ENCODE measurements at regions not wholly inside any gene's neighbourhood (a gene's known extent, or its start where the extent isn't known, plus 50 kb on each side); places are given as distances from the start of the nearest gene placed in this dataset.

- H3K9me3 ChIP-seq: no peaks in the 10 kb centered on the region
- ATAC-seq: no peak
- H3K4me3 ChIP-seq: no peak overlapping the region
- TF ChIP-seq CTCF (IDR thresholded peaks at IDR 0.05) (no peak), EP300 (IDR thresholded peaks at IDR 0.05) (no peak), POLR2A (IDR thresholded peaks at IDR 0.05) (no peak), POLR2AphosphoS5 (IDR thresholded peaks at IDR 0.05) (no peak)
- H3K4me1 ChIP-seq: peaks cover 0 to 19% (median 0%) of the 10 kb centered on the region in 3 donors
- no peaks in the 10 kb centered on the region for H3K27me3 ChIP-seq
- no peaks in the 10 kb centered on the region for H3K36me3 ChIP-seq
- 89 to 96% methylated on average over 7 of the region's 7 CpGs for WGBS, 2 donors (ENCODE audit: low coverage in 1 of 2)
- no peak overlapping the region for H3K27ac ChIP-seq
Observed at GRCh38 chr10:2813693-2814092, 253.7 kb upstream of the PFKP start.

- no peaks in the 10 kb centered on the region for H3K27me3 ChIP-seq
- ATAC-seq: no peak
- no peaks in the 10 kb centered on the region for H3K9me3 ChIP-seq
- H3K4me3 ChIP-seq: no peak overlapping the region
- no peak overlapping the region for H3K27ac ChIP-seq
- no peaks in the 10 kb centered on the region for H3K36me3 ChIP-seq
- no peak for TF ChIP-seq POLR2AphosphoS5 (IDR thresholded peaks at IDR 0.05)
- no peak for TF ChIP-seq EP300 (IDR thresholded peaks at IDR 0.05)
- TF ChIP-seq CTCF (IDR thresholded peaks at IDR 0.05): no peak
- no peak for TF ChIP-seq POLR2A (IDR thresholded peaks at IDR 0.05)
- H3K4me1 ChIP-seq: peaks cover 0 to 15% (median 0%) of the 10 kb centered on the region in 3 donors
- 90 to 91% methylated on average over 5 to 7 of the region's 8 CpGs for WGBS, 2 donors (ENCODE audit: low coverage in 1 of 2)
Observed at GRCh38 chr10:2813286-2813685, 254.1 kb upstream of the PFKP start.

GRCh38 chr10:2812631-2813030, 254.7 kb upstream of the PFKP start:
- H3K4me1 ChIP-seq: peaks cover 0 to 9% (median 0%) of the 10 kb centered on the region in 3 donors
- 93 to 100% methylated on average over 3 of the region's 3 CpGs for WGBS, 2 donors (ENCODE audit: low coverage in 1 of 2)
- no peak for ATAC-seq
- H3K36me3 ChIP-seq: no peaks in the 10 kb centered on the region
- no peaks in the 10 kb centered on the region for H3K27me3 ChIP-seq
- no peak overlapping the region for H3K27ac ChIP-seq
- H3K4me3 ChIP-seq: no peak overlapping the region
- TF ChIP-seq POLR2AphosphoS5 (IDR thresholded peaks at IDR 0.05): no peak
- TF ChIP-seq EP300 (IDR thresholded peaks at IDR 0.05): no peak
- no peak for TF ChIP-seq CTCF (IDR thresholded peaks at IDR 0.05)
- no peak for TF ChIP-seq POLR2A (IDR thresholded peaks at IDR 0.05)
- no peaks in the 10 kb centered on the region for H3K9me3 ChIP-seq

- Histone ChIP-seq H3K27ac (no peak overlapping the region), H3K27me3 (peaks cover 11% of the 10 kb centered on the region), H3K4me3 (no peak overlapping the region), H3K36me3 (no peaks in the 10 kb centered on the region), H3K4me1 (no peaks in the 10 kb centered on the region), H3K9me3 (peaks cover 0 to 13% (median 0%) of the 10 kb centered on the region in 3 donors)
- TF ChIP-seq CTCF (IDR thresholded peaks at IDR 0.05) (no peak), POLR2AphosphoS5 (IDR thresholded peaks at IDR 0.05) (no peak), EP300 (IDR thresholded peaks at IDR 0.05) (no peak), POLR2A (IDR thresholded peaks at IDR 0.05) (no peak)
- WGBS, 2 donors (ENCODE audit: low coverage in 1 of 2): 50 to 72% methylated on average over 1 to 3 of the region's 5 CpGs
- no peak for ATAC-seq
Observed at GRCh38 chr10:2800178-2800577, 267.2 kb upstream of the PFKP start.

GRCh38 chr10:2798336-2799022, 268.9 kb upstream of the PFKP start:
- WGBS, 2 donors (ENCODE audit: low coverage in 1 of 2): 39 to 44% methylated on average over 3 to 4 of the region's 4 CpGs
- H3K4me1 ChIP-seq: no peaks in the 10 kb centered on the region
- peaks cover 0 to 13% (median 0%) of the 10 kb centered on the region in 3 donors for H3K9me3 ChIP-seq
- no peak overlapping the region for H3K27ac ChIP-seq
- peaks cover 11% of the 10 kb centered on the region for H3K27me3 ChIP-seq
- no peak for ATAC-seq
- TF ChIP-seq POLR2A (IDR thresholded peaks at IDR 0.05) (no peak), POLR2AphosphoS5 (IDR thresholded peaks at IDR 0.05) (no peak), CTCF (IDR thresholded peaks at IDR 0.05) (no peak), EP300 (IDR thresholded peaks at IDR 0.05) (no peak)
- no peaks in the 10 kb centered on the region for H3K36me3 ChIP-seq
- H3K4me3 ChIP-seq: no peak overlapping the region
